ENCODE measurements at regions not wholly inside any gene's neighbourhood (a gene's known extent, or its start where the extent isn't known, plus 50 kb on each side); places are given as distances from the start of the nearest gene placed in this dataset.

DNA sequence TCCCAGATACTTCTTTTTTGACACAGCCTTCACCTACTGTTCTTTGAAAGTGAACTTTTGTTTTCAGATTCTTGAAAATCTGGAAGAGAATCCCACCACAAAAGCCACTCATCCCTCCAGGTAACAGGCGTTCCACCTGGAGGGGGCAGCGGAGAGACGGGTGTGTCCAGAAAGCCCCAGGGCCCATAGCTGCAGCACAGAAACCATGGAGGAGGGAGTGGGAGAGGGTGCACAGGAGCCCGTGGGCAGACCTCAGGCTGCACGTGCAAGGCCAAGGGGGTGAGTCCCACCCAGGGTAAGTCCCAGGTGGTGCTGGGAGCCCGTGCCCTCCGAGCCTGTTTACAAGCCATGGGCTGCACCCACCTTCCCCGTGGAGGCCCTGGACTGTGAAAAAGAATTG is 86.5 kb downstream of the PSMG1 start:
- no peak for TF ChIP-seq GATA3 (IDR thresholded peaks at IDR 0.05; ENCODE audit: low read depth, low read length)
- TF ChIP-seq GATA2 (IDR thresholded peaks at IDR 0.05; ENCODE audit: low read depth, low read length) = no peak

DNA sequence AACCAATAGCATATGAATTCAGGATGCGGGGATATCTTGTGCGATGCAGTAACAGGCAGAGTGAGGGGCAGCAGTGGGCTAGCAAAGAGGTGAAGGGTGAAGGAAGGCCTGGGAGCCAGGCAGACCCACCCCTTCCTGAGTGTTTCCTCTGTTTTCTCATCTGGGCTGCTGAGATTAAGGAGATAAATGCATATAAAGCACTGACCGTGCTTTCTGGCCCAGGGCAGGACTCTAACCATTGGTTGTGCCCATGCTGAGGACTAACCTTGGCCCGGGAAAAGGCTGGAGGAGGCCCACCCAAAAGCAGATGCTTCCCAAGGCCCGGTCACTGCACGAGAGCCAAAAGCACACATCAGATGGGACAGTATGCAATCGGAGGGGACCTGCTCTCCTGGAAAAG is 87.6 kb downstream of the PSMG1 start:
- TF ChIP-seq GATA2 (IDR thresholded peaks at IDR 0.05; ENCODE audit: low read depth, low read length) (no peak), GATA3 (IDR thresholded peaks at IDR 0.05; ENCODE audit: low read depth, low read length) (no peak)

DNA sequence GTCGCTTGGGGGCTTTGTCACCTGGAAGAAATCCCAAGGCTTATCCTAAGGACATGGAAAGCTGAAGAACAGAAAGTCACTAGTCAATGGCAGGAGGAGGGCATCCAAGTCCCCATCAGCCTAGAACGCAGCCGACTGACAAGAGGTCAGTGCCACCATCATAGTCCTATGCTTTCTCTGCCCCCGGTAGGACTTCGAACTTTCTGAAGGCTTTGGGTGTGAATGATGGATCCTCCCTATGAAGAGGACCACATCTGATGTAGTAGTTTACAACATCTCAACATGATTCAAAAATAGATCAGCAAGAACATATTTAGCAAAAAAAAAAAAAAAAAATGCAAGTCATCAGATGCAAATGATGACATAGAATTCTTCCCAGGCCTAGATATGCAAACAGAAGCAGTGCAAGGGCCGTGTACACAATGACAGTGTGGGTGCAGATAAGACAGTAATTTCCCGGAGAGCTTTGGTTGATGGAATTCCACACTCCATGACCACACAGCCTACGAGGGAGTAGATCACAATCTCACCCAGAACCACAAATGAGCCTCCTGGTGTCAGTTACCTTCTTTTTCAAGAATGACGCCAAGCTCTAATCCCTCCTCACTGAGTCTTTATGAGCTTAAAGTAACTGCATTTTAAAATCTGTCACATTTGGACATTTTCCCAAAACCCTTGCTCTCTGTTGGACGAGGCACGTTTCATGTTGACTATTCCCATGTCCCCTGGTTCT is 88.2 kb downstream of the PSMG1 start:
- no peak for TF ChIP-seq GATA3 (IDR thresholded peaks at IDR 0.05; ENCODE audit: low read depth, low read length)
- TF ChIP-seq GATA2 (IDR thresholded peaks at IDR 0.05; ENCODE audit: low read depth, low read length) = no peak

DNA sequence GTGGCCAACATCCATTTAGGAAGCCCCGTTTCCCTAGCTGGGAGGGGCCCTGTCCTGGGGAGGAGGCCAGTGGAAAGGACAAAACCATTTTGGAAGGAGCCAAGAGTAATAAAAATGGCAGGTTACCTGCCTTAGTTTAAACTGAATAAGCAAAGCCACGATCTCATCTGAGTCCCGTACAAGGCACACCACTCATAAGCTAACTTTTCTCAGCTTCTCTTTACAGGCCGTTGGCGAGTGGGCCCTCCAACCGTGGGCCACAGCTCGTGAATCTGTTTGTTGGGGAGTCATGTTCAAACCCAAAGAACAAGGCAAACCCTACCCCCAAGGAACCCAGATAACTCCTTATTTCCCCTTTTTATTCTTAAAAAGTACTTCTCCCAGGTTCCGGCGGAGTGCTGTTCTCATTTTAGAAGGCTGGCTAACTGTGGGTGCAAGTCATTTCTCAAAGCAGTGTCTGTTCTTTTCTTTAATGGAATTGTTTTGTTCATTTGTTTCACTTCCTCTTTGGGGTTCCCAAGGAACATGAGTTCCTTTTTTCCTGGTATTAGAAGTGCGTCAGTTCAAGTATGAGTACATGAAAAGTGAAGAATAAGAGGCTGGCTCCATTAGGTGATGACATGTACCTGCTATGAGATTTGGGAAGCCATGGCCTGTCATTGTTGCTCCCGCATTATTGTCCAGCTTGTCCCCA is 89.0 kb downstream of the PSMG1 start:
- no peak for TF ChIP-seq GATA3 (IDR thresholded peaks at IDR 0.05; ENCODE audit: low read depth, low read length)
- no peak for TF ChIP-seq GATA2 (IDR thresholded peaks at IDR 0.05; ENCODE audit: low read depth, low read length)

DNA sequence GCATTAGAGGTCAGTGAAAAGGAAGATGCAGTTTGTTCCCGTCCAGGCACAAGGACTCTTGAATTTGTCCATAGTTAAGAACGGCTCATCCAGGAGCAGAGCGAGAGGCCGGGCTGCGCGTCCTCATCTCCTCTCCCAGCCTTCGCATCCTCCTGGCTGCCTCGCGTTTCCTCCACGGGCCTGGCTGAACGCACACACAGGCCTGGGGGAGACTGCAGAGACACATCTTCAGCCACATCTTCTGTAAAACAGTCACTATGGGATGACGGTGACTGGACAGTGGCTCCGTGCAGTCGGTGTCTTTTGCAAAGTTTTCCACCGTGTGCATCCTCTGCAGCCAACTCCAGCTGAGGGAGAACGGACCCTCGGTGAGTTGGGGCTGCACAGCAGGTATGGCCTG is 89.7 kb downstream of the PSMG1 start:
- TF ChIP-seq GATA2 (IDR thresholded peaks at IDR 0.05; ENCODE audit: low read depth, low read length) (no peak), GATA3 (IDR thresholded peaks at IDR 0.05; ENCODE audit: low read depth, low read length) (no peak)

DNA sequence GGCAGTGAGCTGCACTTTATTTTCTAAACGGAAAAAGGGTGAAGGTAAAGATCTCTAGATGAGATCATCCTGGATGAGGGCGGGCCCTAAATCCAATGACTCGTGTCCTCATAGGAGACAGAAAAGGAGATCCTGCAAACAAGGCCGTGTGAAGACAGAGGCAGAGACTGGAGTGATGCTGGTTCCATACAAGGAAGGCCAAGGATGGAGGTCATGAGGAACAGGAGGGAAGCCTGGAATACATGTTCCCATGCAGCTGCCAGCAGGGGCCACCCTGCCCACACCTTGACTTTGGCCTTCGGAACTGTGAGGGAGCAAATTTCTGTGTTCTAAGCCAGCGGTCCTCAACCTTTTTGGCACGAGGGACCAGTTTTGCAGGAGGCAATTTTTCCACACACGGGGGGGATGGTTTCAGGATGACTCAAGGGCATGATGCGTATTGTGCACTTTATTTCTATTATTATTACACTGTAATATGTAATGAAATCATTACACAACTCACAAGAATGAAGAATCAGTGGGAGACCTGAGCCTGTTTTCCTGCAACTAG is 94.3 kb downstream of the PSMG1 start:
- TF ChIP-seq GATA3 (IDR thresholded peaks at IDR 0.05; ENCODE audit: low read depth, low read length) (no peak), GATA2 (IDR thresholded peaks at IDR 0.05; ENCODE audit: low read depth, low read length) (no peak)

DNA sequence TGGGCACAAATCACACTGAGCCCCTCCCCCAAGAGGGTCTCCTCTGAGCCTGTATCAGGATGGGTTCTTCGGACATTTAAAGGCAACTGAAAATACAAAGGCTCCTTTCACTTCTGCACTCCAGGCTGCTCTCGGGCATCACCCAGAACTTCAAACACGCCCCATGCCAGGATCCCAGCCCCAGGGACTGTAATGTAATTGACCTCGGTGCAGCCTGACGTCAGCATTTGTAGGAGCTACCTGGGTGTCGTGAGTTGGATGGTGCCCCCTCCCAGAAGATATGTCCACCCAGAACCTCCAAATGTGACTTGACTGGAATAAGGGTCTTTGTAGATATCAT is 95.2 kb downstream of the PSMG1 start:
- TF ChIP-seq GATA2 (IDR thresholded peaks at IDR 0.05; ENCODE audit: low read depth, low read length) (no peak), GATA3 (IDR thresholded peaks at IDR 0.05; ENCODE audit: low read depth, low read length) (no peak)

DNA sequence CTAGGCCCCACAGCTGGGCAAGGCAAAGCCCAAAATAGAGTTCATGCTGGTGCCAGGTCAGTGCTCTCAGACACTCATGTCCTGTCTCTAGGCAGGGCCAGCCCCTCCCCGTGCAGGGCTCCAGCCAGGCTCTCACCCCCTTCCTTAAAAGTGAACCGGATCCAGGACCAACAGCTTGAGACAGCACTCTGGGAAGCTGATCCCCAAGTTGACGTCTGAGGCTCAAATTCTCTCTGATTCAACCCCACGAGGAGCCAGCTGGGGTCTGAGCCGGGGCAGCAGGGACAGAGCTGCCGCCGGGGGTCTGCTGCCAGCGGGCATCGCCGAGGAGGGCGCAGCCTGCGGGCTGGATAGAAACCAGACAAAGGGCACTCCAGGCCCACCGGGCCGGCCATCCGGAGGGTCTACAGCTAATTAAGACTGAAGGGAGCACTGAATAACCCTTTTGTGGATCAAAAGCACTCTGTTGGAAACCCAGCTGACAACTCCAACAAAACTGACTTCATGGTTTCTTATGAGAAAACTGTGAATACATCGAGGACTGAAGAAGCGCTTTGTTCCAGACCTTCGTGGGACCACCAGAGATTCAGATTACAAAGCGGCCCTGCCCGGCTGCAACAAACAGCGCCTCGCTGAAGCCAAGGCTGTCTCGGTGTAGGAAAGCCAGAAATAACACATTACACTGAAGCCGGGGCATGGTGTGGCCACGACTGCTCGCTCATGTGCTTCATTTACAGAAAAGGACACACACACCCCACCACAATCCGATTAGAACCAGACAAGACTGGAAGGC is 95.8 kb downstream of the PSMG1 start:
- no peak for TF ChIP-seq GATA2 (IDR thresholded peaks at IDR 0.05; ENCODE audit: low read depth, low read length)
- TF ChIP-seq GATA3 (IDR thresholded peaks at IDR 0.05; ENCODE audit: low read depth, low read length) = no peak

DNA sequence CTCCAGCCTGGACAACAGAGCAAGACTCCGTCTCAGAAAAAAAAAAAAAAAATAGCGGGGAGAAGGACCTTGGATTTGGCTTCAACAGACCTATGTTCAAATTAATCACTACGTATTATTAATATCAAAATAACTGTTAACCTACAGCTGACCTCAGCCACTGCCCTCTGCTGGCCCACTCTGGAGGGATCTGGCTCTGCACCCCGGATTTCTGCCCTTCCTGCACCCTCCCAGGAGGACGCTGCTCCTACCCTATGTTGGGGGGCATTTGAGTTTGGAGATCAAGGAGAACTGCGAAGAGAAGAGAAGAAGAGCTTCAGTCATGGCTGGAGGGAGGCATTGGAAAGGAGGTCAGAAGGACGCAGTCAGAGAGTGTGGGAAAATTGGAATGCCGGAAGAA is 96.7 kb downstream of the PSMG1 start:
- TF ChIP-seq GATA2 (IDR thresholded peaks at IDR 0.05; ENCODE audit: low read depth, low read length) (no peak), GATA3 (IDR thresholded peaks at IDR 0.05; ENCODE audit: low read depth, low read length) (no peak)

DNA sequence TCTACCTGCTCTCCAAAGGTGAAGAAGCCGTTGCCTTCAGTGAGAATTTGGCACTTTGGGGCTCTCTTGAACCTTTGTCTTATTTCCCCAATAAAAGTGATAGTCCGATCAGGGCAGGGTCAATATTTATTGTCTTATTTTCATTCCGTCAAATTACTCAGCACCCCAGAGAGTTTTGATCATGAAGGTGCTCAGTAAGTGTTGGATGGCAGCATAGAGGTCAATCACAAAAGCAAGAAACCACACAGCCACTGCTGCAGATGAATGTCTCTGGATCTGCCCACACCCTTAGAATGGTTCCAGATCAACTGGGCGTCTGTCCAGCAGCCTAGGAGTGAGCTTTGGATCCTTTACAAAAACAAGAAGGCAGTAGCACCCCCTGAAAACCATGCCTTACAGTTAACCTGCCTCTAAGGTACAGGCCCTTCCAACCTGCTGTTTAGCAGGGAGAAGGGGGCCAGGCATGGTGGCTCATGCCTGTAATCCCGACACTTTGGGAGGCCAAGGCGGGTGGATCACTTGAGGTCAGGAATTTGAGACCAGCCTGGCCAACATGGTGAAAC is 97.3 kb downstream of the PSMG1 start:
- no peak for TF ChIP-seq GATA2 (IDR thresholded peaks at IDR 0.05; ENCODE audit: low read depth, low read length)
- TF ChIP-seq GATA3 (IDR thresholded peaks at IDR 0.05; ENCODE audit: low read depth, low read length) = no peak

DNA sequence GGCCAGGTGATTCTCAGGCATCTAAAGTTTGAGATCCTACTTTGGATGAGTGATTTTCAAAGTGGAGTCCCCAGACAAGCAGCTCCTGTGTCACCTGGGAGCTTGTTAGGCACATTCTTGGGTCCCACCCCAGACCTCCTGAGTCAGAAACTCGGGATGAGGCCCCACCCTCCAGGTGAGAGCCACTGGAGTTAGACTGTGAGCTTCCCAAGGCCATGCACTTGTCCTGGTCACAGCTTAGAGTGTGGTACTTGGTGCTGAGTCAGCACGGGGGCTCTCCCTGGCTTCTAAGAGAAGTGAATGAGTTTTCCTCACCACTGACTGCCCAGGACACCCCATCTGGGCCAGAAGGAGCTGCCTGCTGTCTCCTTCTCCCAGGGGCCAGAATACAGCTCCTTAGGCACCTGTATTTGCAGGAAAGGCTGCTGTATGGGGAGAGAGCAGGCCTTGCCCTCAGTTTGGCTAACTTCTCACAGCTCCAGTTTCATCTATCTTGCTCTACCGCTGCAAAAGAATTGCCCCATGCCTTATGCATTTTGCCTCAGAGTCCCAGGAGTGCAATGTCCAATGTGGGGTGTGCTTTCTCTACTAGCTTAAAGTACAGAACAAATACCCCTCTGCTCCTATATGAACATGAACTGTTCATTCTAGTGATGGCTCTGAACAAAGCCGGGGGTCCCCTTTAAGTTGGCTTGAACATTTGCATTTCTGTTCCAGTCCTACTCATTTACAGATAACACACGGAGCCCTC is 98.1 kb downstream of the PSMG1 start:
- TF ChIP-seq GATA2 (IDR thresholded peaks at IDR 0.05; ENCODE audit: low read depth, low read length) (no peak), GATA3 (IDR thresholded peaks at IDR 0.05; ENCODE audit: low read depth, low read length) (no peak)

DNA sequence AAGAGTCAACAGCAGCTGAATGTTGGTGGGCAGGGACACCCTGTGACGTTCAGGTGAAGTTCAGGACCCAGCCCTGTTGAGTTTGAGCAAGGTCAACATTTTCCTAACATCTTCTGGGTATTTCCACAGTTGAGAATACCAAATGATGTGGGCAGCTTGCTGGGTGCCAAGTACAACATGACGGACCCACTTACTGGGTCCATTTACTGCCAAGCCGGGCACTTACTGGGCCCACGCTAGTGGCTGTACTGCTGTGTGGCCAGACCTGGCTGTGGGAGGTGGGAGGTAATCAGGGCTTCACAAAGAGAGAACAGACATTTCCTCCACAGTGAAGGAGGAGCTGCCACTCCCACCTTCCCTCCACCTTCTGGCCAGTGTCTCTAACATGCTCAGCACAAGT is 99.2 kb downstream of the PSMG1 start:
- no peak for TF ChIP-seq GATA3 (IDR thresholded peaks at IDR 0.05; ENCODE audit: low read depth, low read length)
- TF ChIP-seq GATA2 (IDR thresholded peaks at IDR 0.05; ENCODE audit: low read depth, low read length) = no peak

DNA sequence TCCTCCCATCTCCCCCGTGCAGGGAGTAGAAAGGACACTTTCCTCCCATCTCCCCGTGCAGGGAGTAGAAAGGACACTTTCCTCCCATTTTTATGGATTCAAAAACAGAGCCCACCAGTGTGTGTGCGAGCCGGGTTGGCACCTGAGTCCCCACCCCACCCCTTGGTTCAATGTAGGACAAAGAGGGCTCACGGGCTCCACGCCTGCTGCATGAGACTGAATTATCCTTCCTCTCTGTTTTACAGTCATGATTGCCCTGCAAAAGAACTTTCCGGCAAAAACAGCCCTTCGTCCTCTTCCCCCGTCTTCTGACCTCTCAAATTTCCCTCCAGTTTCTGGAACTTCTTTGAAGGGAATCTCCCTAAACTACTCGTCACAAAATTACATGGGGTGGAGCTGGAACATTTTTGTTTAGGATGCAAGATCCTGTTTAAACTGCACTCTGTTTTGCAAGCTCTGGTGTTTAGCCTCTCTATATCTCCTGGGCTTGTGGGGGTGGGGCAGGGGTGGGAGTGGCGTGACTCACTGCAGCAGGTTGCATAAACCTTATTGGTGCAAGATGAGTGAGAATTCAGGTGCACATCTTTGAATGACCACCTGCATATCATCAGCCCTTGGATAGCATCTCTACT is 99.8 kb downstream of the PSMG1 start:
- TF ChIP-seq GATA3 (IDR thresholded peaks at IDR 0.05; ENCODE audit: low read depth, low read length) = no peak
- no peak for TF ChIP-seq GATA2 (IDR thresholded peaks at IDR 0.05; ENCODE audit: low read depth, low read length)

Data from SH-SY5Y (cell line).